GM13976 (cell line): ENCODE measurements at regions not wholly inside any gene's neighbourhood (a gene's known extent, or its start where the extent isn't known, plus 50 kb on each side); places are given as distances from the start of the nearest gene placed in this dataset.
"Not testable (repeated sequence)": the region's sequence is repeated elsewhere in the genome, so short reads cannot be mapped to it uniquely, and the experiment has no call there.

ENCODE experiments used
- DNase-seq: peaks from one replicate; pipeline ENCODE4 v3.0.0; 2012; ENCODE audit warnings: low spot score
- CTCF ChIP-seq: IDR thresholded peaks from 2 replicates; pipeline ENCODE4 v1.5.1; 2012; ENCODE audit warnings: borderline replicate concordance, mild to moderate bottlenecking; ENCODE audit not compliant: insufficient read depth; ENCODE audit errors: extremely low read depth, missing control alignments, control extremely low read depth
- in situ Hi-C: fragments of 300-500 bp; cut with MboI; formaldehyde crosslinking; loops from one replicate; pipeline ENCODE4 v1.12.0; 2022; ENCODE audit warnings: low sequenced_read_pairs, mixed read lengths, inconsistent platforms; ENCODE audit not compliant: unreplicated experiment

GRCh38 chr5:124105326-124105725 lies 593.3 kb downstream of the CSNK1G3 start:
- no peak for TF ChIP-seq CTCF
- in situ Hi-C loops: no loop called here
- DNase-seq: no peak

- in situ Hi-C loops: no loop called here
- DNase-seq: no peak
Observed at GRCh38 chr5:124104821-124105220, 592.8 kb downstream of the CSNK1G3 start.

GRCh38 chr5:124104344-124104743 lies 592.4 kb downstream of the CSNK1G3 start:
- DNase-seq: no peak
- no peak for TF ChIP-seq CTCF
- in situ Hi-C loops: no loop called here

More at GRCh38 chr5:124104821-124105220, 592.8 kb downstream of the CSNK1G3 start:
- TF ChIP-seq CTCF: no peak

- no peak for DNase-seq
- TF ChIP-seq CTCF: no peak
- in situ Hi-C loops: no loop called here
Observed at GRCh38 chr5:124103671-124104070, 591.7 kb downstream of the CSNK1G3 start.

- DNase-seq, in situ Hi-C loops: not testable (repeated sequence)
Observed at GRCh38 chr5:124103056-124103455, 591.1 kb downstream of the CSNK1G3 start.

- no peak for TF ChIP-seq CTCF
- in situ Hi-C loops: no loop called here
- DNase-seq: no peak
Observed at GRCh38 chr5:124102486-124102885, 590.5 kb downstream of the CSNK1G3 start.

- no peak for DNase-seq
- in situ Hi-C loops: no loop called here
Observed at GRCh38 chr5:124093658-124094057, 581.7 kb downstream of the CSNK1G3 start.

More at GRCh38 chr5:124093658-124094057, 581.7 kb downstream of the CSNK1G3 start:
- no peak for TF ChIP-seq CTCF
